C4-2B (cell line): ENCODE measurements at regions not wholly inside any gene's neighbourhood (a gene's known extent, or its start where the extent isn't known, plus 50 kb on each side); places are given as distances from the start of the nearest gene placed in this dataset.

Source experiments
- H3K27ac ChIP-seq: fragments of 450-650 bp; 2 replicates; pipeline ENCODE4 v1.5.1; 2017
- CTCF ChIP-seq: fragments of 450-650 bp; conservative IDR thresholded peaks from 2 replicates; pipeline ENCODE4 v1.5.1; 2017; ENCODE audit warnings: mild to moderate bottlenecking
- ZFX ChIP-seq: fragments of 450-650 bp; IDR thresholded peaks from 2 replicates; pipeline ENCODE4 v1.6.1; 2017

DNA sequence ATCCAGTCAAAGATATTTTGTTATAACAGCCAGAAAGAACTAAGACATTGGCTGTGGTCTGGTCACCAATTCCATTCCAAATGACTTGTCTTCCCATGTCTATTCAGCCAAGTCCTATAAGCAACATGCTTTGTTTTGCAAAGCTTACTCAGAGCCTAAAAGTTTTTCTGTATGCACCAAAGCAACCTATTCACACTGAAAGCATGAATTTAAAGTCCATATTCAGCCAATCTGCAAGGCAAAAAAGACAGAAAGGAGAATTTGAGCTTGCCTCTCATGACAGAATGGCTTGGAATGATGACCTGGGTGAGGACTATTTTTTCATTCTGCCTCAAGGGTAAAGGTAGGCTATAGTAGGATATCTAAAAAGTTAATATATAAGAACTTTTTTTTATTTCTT, 323.2 kb upstream of the NOCT start:
- TF ChIP-seq ZFX (no peak), CTCF (no peak)
- no peak overlapping the region for H3K27ac ChIP-seq

GRCh38 chr4:138689593-138689992, 326.0 kb upstream of the NOCT start:
- TF ChIP-seq ZFX (no peak), CTCF (no peak)
- H3K27ac ChIP-seq = no peak overlapping the region

GRCh38 chr4:138689187-138689586, 326.4 kb upstream of the NOCT start:
- H3K27ac ChIP-seq = no peak overlapping the region
- no peak for TF ChIP-seq CTCF
- TF ChIP-seq ZFX = no peak

DNA sequence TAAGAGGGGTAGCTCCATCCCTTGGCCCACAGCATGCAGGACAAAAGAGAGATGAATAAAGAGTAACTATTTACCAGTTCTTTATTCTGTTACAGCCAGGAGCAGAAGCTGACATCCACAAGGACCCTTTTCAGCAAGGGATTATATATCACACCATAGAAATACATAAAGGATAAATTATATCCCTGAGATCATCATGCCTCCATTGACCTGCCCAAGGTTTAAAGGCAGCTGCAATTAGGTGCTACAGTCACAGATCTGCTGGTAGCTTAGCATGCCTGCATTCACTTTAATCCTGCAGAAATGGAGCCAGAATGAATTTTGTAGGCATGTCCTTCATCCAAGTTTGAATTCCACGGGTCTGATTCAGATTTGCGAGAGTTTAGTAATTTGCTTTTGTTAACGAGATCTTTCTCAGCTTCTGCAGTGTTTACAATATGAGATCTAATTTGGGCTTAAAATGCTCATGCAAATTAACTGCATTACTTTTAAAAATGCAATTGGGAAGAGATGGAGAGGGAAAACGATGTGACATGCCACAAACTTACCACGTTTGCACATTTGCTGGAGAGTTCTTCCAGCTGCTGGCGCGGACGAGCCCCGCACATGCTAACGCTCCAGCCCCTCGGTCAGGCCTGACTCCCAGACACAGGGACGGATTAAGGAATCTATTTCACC, 327.0 kb upstream of the NOCT start:
- no peak overlapping the region for H3K27ac ChIP-seq
- TF ChIP-seq ZFX (no peak), CTCF (no peak)

GRCh38 chr4:138686106-138686835, 329.3 kb upstream of the NOCT start:
- TF ChIP-seq ZFX (no peak), CTCF (no peak)
- no peak overlapping the region for H3K27ac ChIP-seq

DNA sequence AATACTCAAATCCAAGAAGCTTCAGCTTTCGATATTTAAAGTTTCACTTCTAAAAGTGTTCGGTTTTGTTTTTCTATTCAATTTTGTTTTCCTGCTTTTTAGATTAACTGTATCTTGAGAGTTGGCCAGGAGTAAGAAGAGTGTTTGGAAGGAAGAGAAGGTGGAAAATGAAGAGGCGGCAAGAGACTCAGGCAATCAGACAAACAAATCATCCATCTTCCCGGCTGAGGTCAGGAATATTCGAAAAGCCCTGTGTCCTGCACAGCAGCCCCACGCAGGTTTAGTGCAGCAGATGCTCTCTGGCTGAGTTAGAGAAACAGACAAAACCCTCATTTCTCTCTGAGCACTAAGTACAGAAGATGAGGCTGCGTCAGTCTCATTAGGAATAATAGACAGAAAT, 330.3 kb upstream of the NOCT start:
- TF ChIP-seq CTCF (no peak), ZFX (no peak)
- H3K27ac ChIP-seq = no peak overlapping the region

- no peak overlapping the region for H3K27ac ChIP-seq
Measured at GRCh38 chr4:138680989-138681604, 334.5 kb upstream of the NOCT start.

More at GRCh38 chr4:138680989-138681604, 334.5 kb upstream of the NOCT start:
- TF ChIP-seq ZFX = no peak
- TF ChIP-seq CTCF = peak; percentile 82
